Aorta (tissue), 5 donors: ENCODE measurements at regions not wholly inside any gene's neighbourhood (a gene's known extent, or its start where the extent isn't known, plus 50 kb on each side); places are given as distances from the start of the nearest gene placed in this dataset.

Source experiments
- ATAC-seq: fragments of 200-7000 bp; cut with Tn5 transposase; one replicate; pipeline ENCODE4 v1.9.1; 2022; ENCODE audit warnings: moderate library complexity; ENCODE audit not compliant: low FRiP score
- DNase-seq, 2 donors: peaks; one replicate each; pipeline ENCODE4 v3.0.0-alpha.2; 2020
- H3K27ac ChIP-seq, 2 donors: one replicate each; pipeline ENCODE4 v1.5.1; 2013; ENCODE audit warnings: low read length in 2 of 2, mild to moderate bottlenecking in 2 of 2, moderate library complexity in 2 of 2, control low read depth in 1 of 2, inconsistent platforms in 1 of 2, low read depth in 1 of 2
- H3K27me3 ChIP-seq, 2 donors: one replicate each; pipeline ENCODE4 v1.6.1; 2013; ENCODE audit warnings: control low read depth in 1 of 2, low read length in 1 of 2, mild to moderate bottlenecking in 1 of 2, moderate library complexity in 1 of 2; ENCODE audit not compliant: insufficient read depth in 2 of 2, control insufficient read depth in 1 of 2
- H3K36me3 ChIP-seq, 2 donors: one replicate each; pipeline ENCODE4 v1.6.1; 2013; ENCODE audit warnings: control low read depth in 1 of 2, low read length in 1 of 2, mild to moderate bottlenecking in 1 of 2; ENCODE audit not compliant: insufficient read depth in 2 of 2, control insufficient read depth in 1 of 2
- H3K4me1 ChIP-seq, 2 donors: one replicate each; pipeline ENCODE4 v1.6.1; 2013; ENCODE audit warnings: low read length in 2 of 2, control low read depth in 1 of 2, mild to moderate bottlenecking in 1 of 2, moderate library complexity in 1 of 2; ENCODE audit not compliant: insufficient read depth in 2 of 2, control insufficient read depth in 1 of 2
- H3K4me3 ChIP-seq, 2 donors: one replicate each; pipeline ENCODE4 v1.5.1; 2013; ENCODE audit warnings: low read length in 2 of 2, control low read depth in 1 of 2, mild to moderate bottlenecking in 1 of 2
- H3K9me3 ChIP-seq: one replicate; pipeline ENCODE4 v1.6.1; 2013; ENCODE audit warnings: mild to moderate bottlenecking, low read length; ENCODE audit not compliant: control insufficient read depth
- WGBS, 2 donors: extraction: QIAGEN DNeasy Blood & Tissue Kit; methylation state at CpG; one replicate each; pipeline ENCODE4 v1.1.7; 2013; 5-methylcytosine and 5-hydroxymethylcytosine counted together
- intact Hi-C, 2 donors: fragments of 100-400 bp; cut with DNase I; formaldehyde crosslinking; loops; one replicate each; pipeline versions ENCODE4 v1.14.2 to v1.15.0; 2022
- donor health status: healthy with polysubstance abuse.
- donor health status: Bipolar disorder and iron deficiency.
- donor health status: DM: no; HTN: no; CAD: no.
- donor health status: DM: no; HTN: no; CAD: no.
- donor health status: DM: yes; HTN: yes; CAD: no.

DNA sequence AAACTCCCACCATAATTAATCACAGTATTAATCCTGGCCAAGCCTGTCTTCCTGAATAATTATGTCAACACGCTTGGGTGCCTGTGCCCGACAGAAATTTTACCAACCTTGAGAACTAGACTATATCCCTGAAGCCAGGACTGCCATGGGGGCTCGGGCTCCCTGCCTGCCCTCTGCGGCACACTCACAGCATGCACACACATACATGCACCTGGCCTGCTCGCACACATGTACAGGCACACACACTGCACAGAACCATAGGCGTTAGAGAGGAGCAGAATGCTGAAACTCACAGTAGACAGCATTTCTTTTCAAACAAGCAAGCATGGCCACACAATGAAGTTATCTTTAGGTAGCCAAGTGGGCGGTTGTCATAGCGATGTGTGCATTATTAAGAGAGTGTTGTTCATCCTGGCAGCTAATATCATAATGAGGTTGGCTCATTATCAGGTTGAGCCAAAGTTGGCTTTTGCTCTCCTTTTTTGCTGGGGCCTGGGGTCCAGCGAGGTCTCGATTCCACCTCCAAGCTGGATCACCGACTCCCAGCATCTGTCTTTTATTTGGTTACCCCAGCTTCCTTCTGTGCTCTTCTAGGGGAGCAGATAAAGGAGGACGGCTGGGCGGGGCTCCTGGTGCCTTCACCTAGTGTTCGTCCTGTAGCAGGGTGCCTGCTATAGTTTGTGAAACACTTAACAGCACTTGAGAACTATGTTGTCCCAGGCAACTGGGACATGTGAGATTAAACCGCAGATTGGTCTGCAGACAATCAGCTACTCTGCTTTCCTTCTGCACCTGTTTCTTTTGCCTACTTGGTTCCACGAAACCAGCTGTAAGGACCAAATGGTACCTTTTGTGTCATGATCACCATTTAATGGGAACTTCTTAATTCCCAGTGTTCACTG is 91.4 kb downstream of the ZNF621 start:
- WGBS, 2 donors, result 70 to 71% methylated on average over 16 of the region's 16 CpGs
- Histone ChIP-seq H3K9me3 (no peaks in the 10 kb centered on the region), H3K27me3 (no peaks in the 10 kb centered on the region), H3K27ac (no peak overlapping the region), H3K4me3 (no peak overlapping the region), H3K4me1 (no peaks in the 10 kb centered on the region), H3K36me3 (no peaks in the 10 kb centered on the region)
- ATAC-seq (no peak), DNase-seq (no peak)
- intact Hi-C loops, result no loop called here

GRCh38 chr3:40617084-40617483 is 92.3 kb downstream of the ZNF621 start:
- Histone ChIP-seq H3K4me3 (no peak overlapping the region), H3K36me3 (no peaks in the 10 kb centered on the region), H3K9me3 (no peaks in the 10 kb centered on the region), H3K27ac (no peak overlapping the region), H3K27me3 (no peaks in the 10 kb centered on the region), H3K4me1 (no peaks in the 10 kb centered on the region)
- intact Hi-C loops, result no loop called here
- ATAC-seq, result no peak
- DNase-seq, result no peak
- WGBS, 2 donors, result 78 to 95% methylated on average over 3 of the region's 3 CpGs

DNA sequence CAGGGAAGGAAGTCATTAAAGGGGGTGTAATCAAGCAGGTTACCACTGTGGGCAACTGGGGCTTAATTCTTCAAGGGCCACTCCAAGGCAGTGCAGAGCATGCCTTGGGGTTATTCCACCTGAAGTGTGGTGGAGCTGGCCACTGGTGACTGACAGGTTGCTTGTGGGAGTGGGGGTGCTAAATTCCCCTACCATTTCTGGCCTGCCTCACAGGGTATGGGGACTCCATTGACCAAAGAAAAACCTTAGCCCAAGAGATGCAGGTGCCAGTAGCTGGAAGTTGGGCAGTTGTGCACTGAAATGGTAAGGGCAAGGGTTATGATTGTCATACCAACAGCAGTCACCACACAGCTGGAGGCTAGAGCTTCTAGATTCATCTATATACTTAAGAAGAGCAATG is 93.4 kb downstream of the ZNF621 start:
- intact Hi-C loops, result no loop called here
- Histone ChIP-seq H3K9me3 (no peaks in the 10 kb centered on the region), H3K27ac (no peak overlapping the region), H3K36me3 (no peaks in the 10 kb centered on the region), H3K27me3 (no peaks in the 10 kb centered on the region), H3K4me3 (no peak overlapping the region), H3K4me1 (no peaks in the 10 kb centered on the region)
- DNase-seq, result no peak
- no peak for ATAC-seq

DNA sequence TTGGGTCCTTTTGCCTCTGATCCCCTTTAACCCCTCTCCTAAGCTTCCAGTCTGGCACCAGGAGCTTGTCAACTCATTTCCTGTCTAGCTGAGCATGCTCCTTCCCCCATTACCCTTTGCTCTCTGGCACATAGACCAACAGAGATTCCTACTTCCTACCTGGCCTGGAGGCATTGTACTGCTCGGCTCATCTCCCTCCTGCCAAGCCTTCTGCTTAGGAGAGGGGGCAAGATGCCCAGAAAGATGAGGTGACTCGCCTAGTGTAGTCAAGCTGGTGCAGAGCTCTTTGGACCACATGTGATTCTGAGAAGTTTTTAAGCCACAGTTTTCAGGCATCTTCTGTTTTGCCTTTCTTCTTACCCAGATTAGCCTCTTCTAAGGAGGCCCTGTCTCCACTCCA is 95.4 kb downstream of the ZNF621 start:
- Histone ChIP-seq H3K36me3 (no peaks in the 10 kb centered on the region), H3K4me3 (no peak overlapping the region), H3K4me1 (no peaks in the 10 kb centered on the region), H3K9me3 (peaks cover 10% of the 10 kb centered on the region), H3K27ac (no peak overlapping the region), H3K27me3 (no peaks in the 10 kb centered on the region)
- intact Hi-C loops, result no loop called here
- WGBS, 2 donors, result 71 to 81% methylated on average over 2 of the region's 2 CpGs
- ATAC-seq (no peak), DNase-seq (no peak)

DNA sequence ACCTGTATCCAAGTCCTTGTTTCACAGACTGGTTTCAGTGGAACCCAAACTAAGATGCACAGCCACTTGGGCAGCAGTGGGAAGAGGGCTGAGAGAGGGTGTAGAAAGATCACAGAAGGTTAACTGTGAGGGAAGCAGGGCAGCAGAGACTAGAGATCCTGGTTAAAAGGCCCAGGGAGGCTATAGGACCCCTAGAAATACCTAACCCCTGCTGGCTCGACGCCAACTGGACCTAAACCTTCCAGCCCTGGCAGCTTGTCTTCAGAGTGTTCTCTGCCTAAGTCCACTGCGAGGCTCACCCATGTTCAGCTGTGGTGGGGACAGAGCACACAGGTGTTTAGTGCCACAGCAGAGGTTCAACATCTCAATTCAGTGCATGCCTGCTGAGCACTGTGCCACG is 96.5 kb downstream of the ZNF621 start:
- DNase-seq (no peak), ATAC-seq (no peak)
- no peak overlapping the region for H3K4me3 ChIP-seq
- 56 to 60% methylated on average over 4 of the region's 4 CpGs for WGBS, 2 donors
- intact Hi-C loops, result no loop called here
- H3K9me3 ChIP-seq, result peaks cover 10% of the 10 kb centered on the region
- H3K27me3 ChIP-seq, result no peaks in the 10 kb centered on the region
- H3K4me1 ChIP-seq, result no peaks in the 10 kb centered on the region
- no peak overlapping the region for H3K27ac ChIP-seq
- H3K36me3 ChIP-seq, result no peaks in the 10 kb centered on the region

GRCh38 chr3:40623567-40623966 is 98.8 kb downstream of the ZNF621 start:
- Histone ChIP-seq H3K4me1 (no peaks in the 10 kb centered on the region), H3K4me3 (no peak overlapping the region), H3K36me3 (no peaks in the 10 kb centered on the region), H3K27me3 (no peaks in the 10 kb centered on the region), H3K27ac (no peak overlapping the region), H3K9me3 (peaks cover 10% of the 10 kb centered on the region)
- DNase-seq (no peak), ATAC-seq (no peak)
- intact Hi-C loops, result no loop called here
- 51 to 56% methylated on average over 1 of the region's 1 CpG for WGBS, 2 donors

DNA sequence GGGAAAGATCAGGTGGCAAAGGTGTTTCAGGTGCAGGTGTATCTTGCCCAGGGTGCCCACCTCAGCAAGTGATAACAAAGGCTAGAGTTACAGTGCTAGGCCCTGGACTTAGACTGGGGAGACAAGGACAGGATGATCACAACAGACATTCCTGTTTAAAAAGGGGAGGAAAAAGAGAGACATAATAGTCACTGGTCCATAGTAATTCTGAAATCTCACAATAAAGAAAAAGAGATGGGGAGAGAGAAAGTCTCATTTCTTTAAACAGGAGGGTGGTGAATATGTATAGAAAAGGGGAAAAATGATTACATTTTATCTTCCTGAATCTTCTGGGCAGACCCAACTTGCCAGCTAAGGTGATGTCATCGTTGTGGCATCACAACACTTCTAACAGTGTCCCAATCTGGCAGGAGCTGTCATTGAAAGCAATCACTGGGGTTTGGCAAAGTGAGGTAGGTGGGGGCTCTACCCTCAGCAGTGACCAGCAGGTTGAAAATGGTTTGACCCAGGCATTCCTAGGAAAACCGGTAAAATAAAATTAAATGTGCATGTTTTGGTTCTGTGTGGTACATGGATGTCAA is 99.5 kb downstream of the ZNF621 start:
- WGBS, 2 donors, result 85 to 96% methylated on average over 2 of the region's 2 CpGs
- no peak overlapping the region for H3K27ac ChIP-seq
- no peak for ATAC-seq
- H3K27me3 ChIP-seq, result no peaks in the 10 kb centered on the region
- no peak overlapping the region for H3K4me3 ChIP-seq
- H3K36me3 ChIP-seq, result no peaks in the 10 kb centered on the region
- intact Hi-C loops, result no loop called here
- no peaks in the 10 kb centered on the region for H3K4me1 ChIP-seq
- H3K9me3 ChIP-seq, result peaks cover 10% of the 10 kb centered on the region
- no peak for DNase-seq

GRCh38 chr3:40627095-40627494 is 102.3 kb downstream of the ZNF621 start:
- Histone ChIP-seq H3K4me3 (no peak overlapping the region), H3K4me1 (no peaks in the 10 kb centered on the region), H3K9me3 (peaks cover 17% of the 10 kb centered on the region), H3K27ac (no peak overlapping the region), H3K36me3 (no peaks in the 10 kb centered on the region), H3K27me3 (no peaks in the 10 kb centered on the region)
- ATAC-seq (no peak), DNase-seq (no peak)
- intact Hi-C loops, result no loop called here
- WGBS, 2 donors, result 56 to 72% methylated on average over 1 of the region's 1 CpG

GRCh38 chr3:40628984-40629383 is 104.2 kb downstream of the ZNF621 start:
- no peaks in the 10 kb centered on the region for H3K4me1 ChIP-seq
- no peak overlapping the region for H3K4me3 ChIP-seq
- peaks cover 11% of the 10 kb centered on the region for H3K9me3 ChIP-seq
- intact Hi-C loops, result no loop called here
- DNase-seq, result no peak
- no peak for ATAC-seq
- H3K36me3 ChIP-seq, result no peaks in the 10 kb centered on the region
- no peaks in the 10 kb centered on the region for H3K27me3 ChIP-seq
- no peak overlapping the region for H3K27ac ChIP-seq
- 85 to 88% methylated on average over 3 of the region's 3 CpGs for WGBS, 2 donors
